HG02610 (cell line): ENCODE measurements at regions not wholly inside any gene's neighbourhood (a gene's known extent, or its start where the extent isn't known, plus 50 kb on each side); places are given as distances from the start of the nearest gene placed in this dataset.

ENCODE experiments used
- ATAC-seq: cut with Tn5 transposase; IDR thresholded peaks from one replicate; pipeline ENCODE4 v1.9.1; 2021; ENCODE audit warnings: mild to moderate bottlenecking, moderate library complexity; ENCODE audit not compliant: unreplicated experiment

DNA sequence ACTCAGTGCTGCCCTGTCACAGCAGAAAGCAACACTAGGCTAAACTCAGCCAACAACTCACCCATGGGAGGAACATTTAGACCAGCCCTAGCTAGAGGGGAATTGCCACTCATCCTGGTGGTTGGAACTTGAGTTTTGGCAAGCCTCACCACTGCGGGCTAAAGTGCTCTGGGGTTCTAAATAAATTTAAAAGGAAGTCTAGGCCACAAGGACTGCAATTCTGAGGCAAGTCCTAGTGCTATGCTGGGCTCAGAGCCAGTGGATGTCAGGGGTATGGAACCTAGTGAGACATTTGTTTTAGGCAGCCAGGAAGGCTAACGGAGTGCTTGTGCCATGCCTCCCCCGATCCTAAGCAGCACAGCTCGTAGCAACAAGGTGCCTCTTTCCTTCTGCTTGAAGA, 78.0 kb downstream of the RGS13 start:
- no peak for ATAC-seq

DNA sequence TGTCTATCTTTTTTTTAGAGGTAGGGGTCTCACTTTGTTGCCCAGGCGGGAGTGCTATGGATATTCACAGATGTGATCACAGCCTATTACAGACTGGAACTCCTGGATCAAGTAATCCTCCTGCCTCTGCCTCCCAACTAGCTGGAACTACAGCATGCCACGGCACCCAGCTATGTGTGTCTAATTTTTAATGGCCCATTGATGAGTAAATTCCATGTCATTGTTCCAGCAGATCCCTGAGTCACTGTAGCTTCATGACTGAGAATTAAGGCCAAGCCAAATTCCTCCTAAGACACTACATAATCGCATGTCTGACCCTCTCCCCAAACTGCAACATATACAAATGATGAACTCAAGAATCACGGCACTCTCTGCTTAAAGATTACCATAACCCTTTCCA, 84.2 kb upstream of the RGS2 start:
- ATAC-seq, result no peak

DNA sequence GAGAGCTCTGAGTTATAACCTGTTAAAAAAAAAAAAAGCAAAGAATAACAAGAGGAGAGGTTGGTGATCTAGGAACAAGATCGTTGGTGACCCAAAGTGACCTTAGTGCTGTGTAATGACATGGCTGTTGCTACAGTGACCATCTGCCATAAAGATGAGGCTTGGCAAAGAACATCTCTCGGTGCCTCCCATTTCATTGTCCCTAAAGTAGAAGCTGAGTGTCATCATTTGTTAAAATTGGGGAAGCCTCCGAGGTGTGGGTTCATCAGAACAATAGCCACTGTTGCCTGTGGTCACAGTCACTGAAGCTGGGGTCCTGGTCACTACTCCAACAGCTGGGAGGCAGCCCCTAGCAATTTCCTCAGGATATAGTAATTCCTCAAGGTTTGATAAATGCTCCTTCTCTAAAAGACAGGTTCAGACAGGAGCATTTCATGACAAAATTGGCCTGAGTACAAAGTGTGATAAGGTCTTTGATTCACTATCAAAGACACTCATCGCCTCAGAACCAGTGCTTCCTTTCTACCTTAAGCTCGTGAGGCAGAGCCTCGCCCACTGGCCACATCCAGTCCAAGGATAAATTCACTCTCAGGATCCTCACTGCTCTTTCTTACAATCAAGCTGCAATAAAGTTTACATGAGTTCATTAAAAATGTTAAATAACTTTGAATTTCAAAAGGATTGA, 81.9 kb upstream of the RGS2 start:
- ATAC-seq, result no peak

DNA sequence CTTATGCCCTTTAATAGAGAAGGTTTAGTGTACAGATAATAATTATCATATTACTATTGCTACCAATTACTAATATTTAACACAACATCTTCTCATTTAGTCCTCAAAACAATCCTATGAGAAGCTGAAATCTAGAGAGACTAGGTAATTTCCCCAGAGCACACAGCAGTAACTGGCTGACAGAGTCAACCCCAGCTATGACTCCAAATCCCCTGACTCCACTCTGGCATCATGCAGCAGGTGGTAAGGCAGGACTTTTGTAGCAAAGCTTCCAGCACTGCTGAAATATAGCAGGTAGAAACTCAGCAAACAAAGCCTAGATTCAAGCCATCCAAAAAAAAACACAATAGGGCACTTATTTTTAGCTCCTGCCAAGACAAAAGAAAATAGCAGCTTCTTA, 79.3 kb upstream of the RGS2 start:
- ATAC-seq, result peak; percentile 68

DNA sequence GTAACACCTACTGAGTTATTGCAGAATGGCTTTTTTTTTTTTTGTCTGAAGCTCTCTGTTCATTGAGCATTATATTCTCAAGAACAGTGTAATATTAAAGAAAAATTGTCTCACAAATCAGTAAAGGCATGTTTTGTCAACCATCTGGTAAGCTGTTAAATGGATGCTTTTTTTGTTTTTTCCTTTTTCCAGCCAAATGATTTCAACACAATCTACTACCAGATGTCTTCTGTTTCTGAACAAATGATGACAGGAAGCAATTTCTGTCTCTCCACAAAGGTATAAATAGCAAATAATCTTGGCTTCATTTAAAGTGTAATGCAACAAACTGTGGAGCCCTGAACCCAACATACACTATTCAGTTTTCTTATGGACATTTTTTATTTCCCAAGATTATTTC, 78.6 kb upstream of the RGS2 start:
- ATAC-seq, result no peak

DNA sequence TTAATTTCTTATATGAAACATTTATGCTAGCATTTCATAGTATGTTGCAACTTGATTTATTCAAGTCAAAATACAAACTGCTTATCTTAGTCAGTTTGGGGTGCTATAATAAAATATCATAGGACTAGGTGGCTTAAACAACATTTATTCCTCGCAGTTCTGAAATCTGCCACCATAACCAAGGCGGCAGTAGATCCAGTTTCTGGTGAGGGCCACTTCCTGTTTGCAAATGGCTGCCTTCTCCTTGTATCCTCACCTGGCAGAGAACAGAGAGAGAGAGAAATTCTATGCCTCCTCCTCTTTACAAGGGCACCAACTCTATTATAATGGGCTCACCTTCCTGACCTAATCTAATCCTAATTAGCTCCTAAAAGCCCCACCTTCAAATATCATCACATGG, 76.1 kb upstream of the RGS2 start:
- ATAC-seq, result no peak

DNA sequence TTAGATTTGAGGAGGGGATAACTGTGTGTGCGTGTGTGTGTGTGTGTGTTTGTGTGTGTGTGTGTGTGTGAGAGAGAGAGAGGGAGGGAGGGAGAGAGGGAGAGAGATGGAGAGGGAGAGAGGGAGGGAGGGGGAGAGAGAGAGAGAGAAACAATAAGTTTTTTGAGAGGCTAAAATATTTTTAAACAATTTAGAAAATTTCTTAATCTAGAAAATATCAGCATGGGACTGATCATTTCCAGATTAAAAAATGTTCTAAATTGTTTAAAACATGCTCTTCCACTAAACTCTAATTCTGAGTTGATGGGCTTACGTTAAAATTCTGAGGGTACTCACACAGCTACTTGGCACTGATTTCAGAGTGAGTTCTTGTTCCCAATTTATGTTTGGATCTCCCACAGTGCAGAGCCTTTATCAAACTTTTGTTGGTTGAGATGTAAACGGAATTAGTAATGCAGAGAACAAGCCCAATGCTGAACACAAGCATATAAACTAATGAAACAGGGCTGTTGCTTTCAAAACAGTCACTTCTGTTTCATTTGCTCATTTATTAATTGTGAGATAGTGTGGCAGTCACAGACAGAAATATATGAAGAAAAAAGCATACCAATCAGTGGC, 73.4 kb upstream of the RGS2 start:
- no peak for ATAC-seq

DNA sequence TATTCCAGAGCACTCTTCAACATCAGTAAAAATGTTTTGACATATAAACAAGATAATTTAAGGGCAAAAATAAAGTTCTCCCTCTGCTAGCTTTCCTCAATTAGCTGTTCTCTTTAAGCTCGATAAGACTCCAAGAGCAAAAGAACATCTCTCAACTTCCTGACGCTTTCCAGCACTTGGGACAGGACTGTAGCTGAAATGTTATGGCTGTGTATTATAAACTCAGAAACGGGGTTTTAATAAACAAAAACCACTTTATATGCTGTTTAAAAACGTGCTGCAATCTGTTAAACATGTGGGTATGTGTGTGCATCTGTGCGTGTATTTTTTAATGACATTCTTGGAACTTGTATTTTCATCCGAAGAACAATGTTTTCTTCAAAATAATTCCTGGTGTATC, 71.5 kb upstream of the RGS2 start:
- no peak for ATAC-seq

DNA sequence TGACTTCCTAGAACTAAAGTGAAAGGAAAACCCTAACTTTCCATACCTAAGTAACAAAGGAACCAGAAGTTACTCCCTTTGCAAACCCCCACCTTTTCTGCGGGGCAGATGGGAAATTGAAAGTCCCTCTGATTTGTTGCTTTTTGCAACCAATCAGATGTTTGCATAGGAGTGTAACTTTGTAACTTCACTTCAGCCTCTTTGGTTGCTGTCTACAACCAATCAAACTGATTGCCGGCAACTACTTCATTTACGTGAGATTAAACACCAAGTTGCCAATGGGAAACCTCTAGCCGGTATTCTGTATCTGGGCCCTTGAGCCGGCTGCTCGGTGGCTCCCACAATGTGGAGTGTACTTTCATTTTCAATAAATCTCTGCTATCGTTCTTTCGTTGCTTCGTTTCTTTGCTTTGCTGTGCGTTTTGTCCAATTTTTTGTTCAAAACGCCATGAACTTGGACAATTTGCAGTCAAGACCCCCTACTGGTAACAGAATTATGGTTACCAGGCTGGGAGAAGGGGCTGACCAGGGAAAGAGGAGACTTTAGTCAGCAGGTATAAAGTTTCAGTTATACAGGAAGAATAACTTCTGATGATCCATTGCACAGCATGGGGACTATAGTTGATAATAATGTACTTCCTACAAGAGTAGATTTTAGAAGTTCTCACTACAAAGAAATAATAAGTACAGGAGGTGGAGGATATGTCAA, 69.2 kb upstream of the RGS2 start:
- no peak for ATAC-seq

DNA sequence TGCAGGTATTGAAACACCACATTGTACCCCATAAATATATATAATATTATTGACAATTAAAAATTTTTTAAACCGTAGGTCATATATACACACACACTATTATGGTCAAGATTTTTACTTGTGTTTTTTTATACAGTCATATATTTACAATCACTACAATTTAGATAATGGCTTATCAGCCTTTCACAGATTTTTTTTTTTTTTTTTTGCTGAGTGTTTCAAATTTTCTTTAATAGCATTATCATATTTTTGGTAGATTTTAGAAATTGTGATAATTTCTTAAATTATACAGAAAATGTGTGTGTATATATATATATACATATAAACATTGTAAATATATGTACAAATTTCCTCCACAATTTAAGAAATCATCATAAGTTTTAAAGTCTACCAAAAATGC, 68.6 kb upstream of the RGS2 start:
- no peak for ATAC-seq

DNA sequence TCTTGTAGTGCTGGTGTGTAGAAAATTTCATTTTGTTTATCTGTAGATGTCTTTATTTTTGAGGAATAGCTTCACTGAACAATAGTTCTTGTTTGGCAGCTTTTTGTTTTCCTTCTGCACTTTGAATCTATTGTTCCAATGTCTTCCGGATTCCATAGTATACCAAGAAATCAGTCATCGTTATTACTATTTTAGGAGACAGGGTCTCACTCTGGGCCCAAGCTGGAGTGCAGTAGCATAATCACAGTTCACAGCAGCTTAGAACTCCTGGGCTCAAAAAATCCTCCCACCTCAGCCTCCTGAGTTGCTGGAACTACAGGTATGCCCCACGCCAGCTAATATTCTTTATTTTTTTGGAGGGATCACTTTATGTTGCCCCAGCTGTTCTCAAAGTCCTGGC, 67.7 kb upstream of the RGS2 start:
- no peak for ATAC-seq

DNA sequence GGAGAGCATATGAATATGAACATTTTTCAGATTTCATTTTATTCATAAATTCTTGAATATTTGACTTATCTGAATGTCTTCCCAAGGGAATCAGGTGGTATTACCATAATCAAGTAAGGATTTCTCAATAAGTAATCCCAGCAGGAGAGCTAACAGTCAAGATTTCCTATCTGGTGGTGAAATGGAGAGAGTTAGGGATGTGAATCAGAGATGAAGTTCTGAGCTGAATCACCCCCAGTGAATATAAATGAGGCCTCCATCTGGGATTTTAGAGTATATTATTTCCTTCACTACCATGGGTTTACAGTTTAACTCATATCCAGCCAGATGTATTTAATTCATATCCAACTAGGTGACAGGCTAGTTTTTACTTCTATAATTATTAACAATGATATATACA, 61.5 kb upstream of the RGS2 start:
- ATAC-seq, result no peak

DNA sequence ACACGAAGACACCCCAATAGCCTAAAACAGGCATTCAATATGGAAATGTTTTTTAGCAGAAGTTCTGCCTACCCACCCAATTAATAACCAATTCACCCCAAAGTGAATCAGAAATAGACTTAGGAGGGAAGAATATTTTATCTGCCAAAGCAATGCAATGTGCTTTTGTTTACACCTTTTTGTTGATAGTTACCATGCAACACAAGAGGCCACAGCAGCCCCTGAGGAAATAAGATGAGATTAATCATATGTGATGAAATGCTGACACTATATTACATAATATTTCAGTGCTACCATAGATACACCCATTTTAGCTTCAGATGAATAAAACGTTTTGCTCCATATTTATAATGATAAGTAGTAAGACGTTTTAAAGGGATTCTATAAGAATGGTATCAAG, 60.9 kb upstream of the RGS2 start:
- no peak for ATAC-seq

DNA sequence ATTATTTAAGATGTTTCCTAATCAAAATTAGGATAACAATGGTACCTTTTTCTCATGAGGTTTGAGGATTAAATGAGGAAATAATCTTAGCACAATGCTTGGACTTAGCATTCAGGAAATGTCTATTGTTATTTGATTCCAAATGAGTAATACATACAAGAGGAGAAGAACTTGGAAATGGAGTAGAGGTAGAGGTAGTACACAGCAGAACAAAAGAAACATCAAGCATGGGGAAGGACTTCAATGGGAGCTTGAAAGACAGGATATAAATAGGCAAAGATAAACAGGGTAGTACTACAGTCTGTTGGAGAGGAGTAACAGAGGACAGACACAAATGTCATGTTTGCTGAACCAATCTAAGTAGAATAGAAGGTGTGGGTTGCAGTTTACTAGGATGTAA, 59.5 kb upstream of the RGS2 start:
- no peak for ATAC-seq

DNA sequence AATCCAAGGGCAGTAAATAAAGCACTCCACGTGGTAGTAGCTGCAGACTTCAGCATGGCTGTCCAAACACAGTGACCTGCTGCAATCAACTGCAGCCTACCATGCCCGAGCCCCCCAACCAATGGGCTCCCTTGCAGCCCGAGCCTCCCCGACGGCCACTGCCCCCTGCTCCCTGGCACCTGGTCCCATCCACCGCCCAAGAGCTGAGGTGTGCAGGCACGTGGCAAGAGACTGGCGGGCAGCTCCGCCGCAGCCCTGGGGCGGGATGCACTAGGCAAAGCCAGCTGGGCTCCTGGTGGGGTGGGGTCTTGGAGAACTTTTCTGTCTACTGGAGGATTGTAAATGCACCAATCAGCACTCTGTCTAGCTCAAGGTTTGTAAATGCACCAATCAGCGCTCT, 57.6 kb upstream of the RGS2 start:
- no peak for ATAC-seq

DNA sequence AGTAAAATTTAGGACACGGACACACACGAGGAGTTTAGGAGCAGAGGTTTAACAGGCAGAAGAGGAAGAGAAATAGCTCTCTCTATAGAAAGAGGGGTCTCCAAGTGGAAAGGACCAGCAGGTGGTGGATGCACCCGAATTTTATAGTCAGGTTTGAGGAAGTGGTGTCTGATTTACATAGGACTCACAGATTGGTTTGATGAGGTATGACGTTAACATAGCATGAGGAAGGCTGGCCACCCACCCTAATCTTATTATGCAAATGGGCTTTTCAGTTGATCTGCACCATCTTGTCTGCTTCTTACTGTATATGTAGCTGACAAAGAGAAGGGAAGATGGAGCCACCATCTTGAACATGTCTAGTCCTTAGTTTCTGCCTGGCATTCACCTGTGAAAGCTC, 52.5 kb upstream of the RGS2 start:
- ATAC-seq, result no peak

DNA sequence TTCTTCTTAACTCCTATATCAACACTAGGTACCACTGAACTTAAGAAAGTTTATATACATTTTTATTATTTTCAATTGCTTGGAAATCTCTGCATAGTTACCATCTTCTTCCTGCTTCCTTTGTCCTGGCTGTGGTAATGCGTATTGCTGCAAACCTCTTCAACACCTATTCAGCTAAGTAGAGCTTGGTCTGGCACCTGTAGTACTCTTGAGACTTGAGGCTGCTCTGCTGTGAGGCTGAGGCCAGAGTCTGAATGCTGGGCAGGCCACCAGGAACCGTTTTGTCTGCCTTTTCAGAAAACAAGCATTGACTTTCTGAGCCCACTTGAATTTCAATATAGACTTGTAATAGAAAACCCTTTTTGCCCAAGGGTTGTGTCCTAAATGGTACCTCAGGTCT, 52.0 kb upstream of the RGS2 start:
- no peak for ATAC-seq

DNA sequence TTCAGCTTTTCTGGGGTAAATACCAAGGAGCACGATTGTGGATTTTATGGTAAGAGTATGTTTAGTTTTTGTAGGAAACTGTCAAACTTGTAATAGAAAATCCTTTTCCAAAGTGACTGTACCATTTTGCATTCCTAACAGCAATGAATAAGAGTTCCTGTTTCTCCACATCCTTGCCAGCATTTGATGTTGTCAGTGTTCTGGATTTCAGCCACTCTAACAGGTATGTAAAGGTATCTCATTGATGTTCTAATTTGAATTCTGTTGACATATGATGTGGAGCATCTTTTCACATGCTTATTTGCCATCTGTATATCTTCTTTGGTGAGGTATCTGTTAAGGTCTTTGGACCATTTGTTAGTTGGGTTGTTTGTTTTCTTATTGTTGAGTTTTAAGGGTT, 50.3 kb upstream of the RGS2 start:
- no peak for ATAC-seq
